NCI-H128 (cell line): ENCODE measurements at regions not wholly inside any gene's neighbourhood (a gene's known extent, or its start where the extent isn't known, plus 50 kb on each side); places are given as distances from the start of the nearest gene placed in this dataset.
"Not testable (repeated sequence)": the region's sequence is repeated elsewhere in the genome, so short reads cannot be mapped to it uniquely, and the experiment has no call there.

ENCODE experiments used
- DNase-seq: peaks from one replicate; lab custom pipeline; 2025; ENCODE audit not compliant: unreplicated experiment; lab: John Stamatoyannopoulos, UW

- DNase-seq: no peak
Observed at GRCh38 chr1:101366513-101367215, 129.8 kb downstream of the S1PR1 start.

- DNase-seq: no peak
Observed at GRCh38 chr1:101367630-101368029, 130.8 kb downstream of the S1PR1 start.

GRCh38 chr1:101370488-101370887 is 133.7 kb downstream of the S1PR1 start:
- no peak for DNase-seq

GRCh38 chr1:101371259-101371658 is 134.4 kb downstream of the S1PR1 start:
- DNase-seq: no peak

GRCh38 chr1:101373570-101373969 is 136.8 kb downstream of the S1PR1 start:
- no peak for DNase-seq

- DNase-seq: not testable (repeated sequence)
Observed at GRCh38 chr1:101375448-101375847, 138.6 kb downstream of the S1PR1 start.

GRCh38 chr1:101376121-101377083 is 139.6 kb downstream of the S1PR1 start:
- no peak for DNase-seq

- no peak for DNase-seq
Observed at GRCh38 chr1:101377084-101377835, 140.4 kb downstream of the S1PR1 start.

GRCh38 chr1:101379037-101379436 is 142.2 kb downstream of the S1PR1 start:
- DNase-seq: no peak

GRCh38 chr1:101379950-101380349 is 143.1 kb downstream of the S1PR1 start:
- no peak for DNase-seq

- no peak for DNase-seq
Observed at GRCh38 chr1:101382135-101382534, 145.3 kb downstream of the S1PR1 start.

- DNase-seq: no peak
Observed at GRCh38 chr1:101388904-101389546, 152.2 kb downstream of the S1PR1 start.

- DNase-seq: no peak
Observed at GRCh38 chr1:101389547-101389929, 152.7 kb downstream of the S1PR1 start.

GRCh38 chr1:101392552-101392951 is 155.7 kb downstream of the S1PR1 start:
- DNase-seq: no peak

GRCh38 chr1:101394041-101394440 is 157.2 kb downstream of the S1PR1 start:
- DNase-seq: no peak

GRCh38 chr1:101399222-101399621 is 162.4 kb downstream of the S1PR1 start:
- no peak for DNase-seq

GRCh38 chr1:101406271-101406670 is 169.5 kb downstream of the S1PR1 start:
- DNase-seq: no peak

- no peak for DNase-seq
Observed at GRCh38 chr1:101406681-101407080, 169.9 kb downstream of the S1PR1 start.

GRCh38 chr1:101407505-101408211 is 170.8 kb downstream of the S1PR1 start:
- DNase-seq: no peak
